ENCODE measurements at regions not wholly inside any gene's neighbourhood (a gene's known extent, or its start where the extent isn't known, plus 50 kb on each side); places are given as distances from the start of the nearest gene placed in this dataset.
"Not testable (repeated sequence)": the region's sequence is repeated elsewhere in the genome, so short reads cannot be mapped to it uniquely, and the experiment has no call there.

DNA sequence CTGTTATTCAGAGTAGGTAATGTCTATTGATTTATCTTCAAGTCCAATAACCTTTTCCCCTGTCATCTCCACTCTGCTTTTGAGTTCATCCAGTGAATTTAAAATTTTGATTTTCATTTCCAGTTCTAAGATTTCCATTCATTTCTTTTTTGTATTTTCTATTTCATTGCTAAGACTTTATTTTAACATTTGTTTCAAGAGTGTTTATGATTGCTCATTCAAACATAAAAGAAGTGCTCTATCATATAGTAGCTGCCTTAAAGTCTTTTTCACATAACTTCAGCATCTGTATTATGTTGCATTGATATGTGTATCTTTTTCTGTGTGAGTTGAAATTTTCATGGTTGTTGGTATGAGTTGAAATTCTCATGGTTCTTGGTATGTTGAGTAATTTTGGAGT lies 341.6 kb downstream of the SOX4 start:
- DNase-seq (ENCODE audit: low read depth): no peak
- TF ChIP-seq, protein P1, sequence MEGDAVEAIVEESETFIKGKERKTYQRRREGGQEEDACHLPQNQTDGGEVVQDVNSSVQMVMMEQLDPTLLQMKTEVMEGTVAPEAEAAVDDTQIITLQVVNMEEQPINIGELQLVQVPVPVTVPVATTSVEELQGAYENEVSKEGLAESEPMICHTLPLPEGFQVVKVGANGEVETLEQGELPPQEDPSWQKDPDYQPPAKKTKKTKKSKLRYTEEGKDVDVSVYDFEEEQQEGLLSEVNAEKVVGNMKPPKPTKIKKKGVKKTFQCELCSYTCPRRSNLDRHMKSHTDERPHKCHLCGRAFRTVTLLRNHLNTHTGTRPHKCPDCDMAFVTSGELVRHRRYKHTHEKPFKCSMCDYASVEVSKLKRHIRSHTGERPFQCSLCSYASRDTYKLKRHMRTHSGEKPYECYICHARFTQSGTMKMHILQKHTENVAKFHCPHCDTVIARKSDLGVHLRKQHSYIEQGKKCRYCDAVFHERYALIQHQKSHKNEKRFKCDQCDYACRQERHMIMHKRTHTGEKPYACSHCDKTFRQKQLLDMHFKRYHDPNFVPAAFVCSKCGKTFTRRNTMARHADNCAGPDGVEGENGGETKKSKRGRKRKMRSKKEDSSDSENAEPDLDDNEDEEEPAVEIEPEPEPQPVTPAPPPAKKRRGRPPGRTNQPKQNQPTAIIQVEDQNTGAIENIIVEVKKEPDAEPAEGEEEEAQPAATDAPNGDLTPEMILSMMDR (IDR thresholded peaks at IDR 0.05; ENCODE audit: insufficient read depth, low read depth, low read length): no peak
- no peak for TF ChIP-seq EZH2 (IDR thresholded peaks at IDR 0.05; ENCODE audit: insufficient read depth, low read length)
- Mint-ChIP-seq H3K27me3 (ENCODE audit: low read depth, unreplicated experiment) (no peaks in the 10 kb centered on the region), H3K9me3 (ENCODE audit: unreplicated experiment) (peaks cover 5% of the 10 kb centered on the region), H3K4me1 (ENCODE audit: low read depth, unreplicated experiment) (peaks cover 21% of the 10 kb centered on the region), H3K4me3 (ENCODE audit: unreplicated experiment) (no peak overlapping the region), H3K27ac (ENCODE audit: unreplicated experiment) (no peak overlapping the region), H3K36me3 (ENCODE audit: low read depth, unreplicated experiment) (peaks cover 7% of the 10 kb centered on the region)
- Histone ChIP-seq H3K4me3 (ENCODE audit: insufficient read depth, low read depth, low read length) (no peak overlapping the region), H3K9ac (ENCODE audit: low read length) (no peak overlapping the region), H3K9me3 (ENCODE audit: insufficient read depth, low read depth, low read length) (no peaks in the 10 kb centered on the region), H3K36me3 (ENCODE audit: insufficient read depth, low read length) (no peaks in the 10 kb centered on the region), H3K27ac (ENCODE audit: low read depth, low read length) (no peak overlapping the region), H3K4me2 (ENCODE audit: low read length) (no peak overlapping the region), H3K4me1 (ENCODE audit: insufficient read depth, low read length) (no peaks in the 10 kb centered on the region), H3K79me2 (ENCODE audit: insufficient read depth, low read length) (no peaks in the 10 kb centered on the region), H4K20me1 (ENCODE audit: insufficient read depth, low read length) (no peaks in the 10 kb centered on the region), H3K27me3 (ENCODE audit: insufficient read depth, low read length) (no peaks in the 10 kb centered on the region), H2AFZ (ENCODE audit: low read depth, low read length) (no peak overlapping the region)
- peak; percentile 64 for FAIRE-seq

DNA sequence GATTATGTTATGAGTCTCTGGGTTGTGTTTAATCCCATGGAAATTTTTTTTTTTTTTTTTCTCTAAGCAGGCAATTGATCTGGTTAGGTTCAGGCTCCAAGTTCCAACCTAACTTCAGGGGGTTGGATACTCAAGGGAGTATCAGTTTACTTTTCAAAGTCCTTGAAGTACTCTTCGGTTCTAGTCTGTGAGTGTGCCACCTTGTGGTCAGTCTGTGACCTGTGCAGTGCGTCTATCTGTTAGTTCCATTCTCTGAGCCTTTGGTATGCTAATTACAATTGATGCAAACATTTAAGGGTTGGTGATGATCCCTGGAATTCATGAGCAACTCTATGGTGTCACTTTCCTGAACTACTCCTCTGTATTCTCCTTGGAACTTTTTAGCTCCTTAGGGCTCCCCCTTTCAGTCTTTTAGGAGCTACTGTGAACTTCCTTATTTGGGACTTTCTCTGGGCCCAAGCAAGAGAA lies 342.0 kb downstream of the SOX4 start:
- Mint-ChIP-seq H3K4me3 (ENCODE audit: unreplicated experiment) (no peak overlapping the region), H3K4me1 (ENCODE audit: low read depth, unreplicated experiment) (peaks cover 21% of the 10 kb centered on the region), H3K9me3 (ENCODE audit: unreplicated experiment) (peaks cover 5% of the 10 kb centered on the region), H3K36me3 (ENCODE audit: low read depth, unreplicated experiment) (peaks cover 7% of the 10 kb centered on the region), H3K27me3 (ENCODE audit: low read depth, unreplicated experiment) (no peaks in the 10 kb centered on the region), H3K27ac (ENCODE audit: unreplicated experiment) (no peak overlapping the region)
- H4K20me1 ChIP-seq (ENCODE audit: insufficient read depth, low read length): no peaks in the 10 kb centered on the region
- H3K27me3 ChIP-seq (ENCODE audit: insufficient read depth, low read length): no peaks in the 10 kb centered on the region
- no peaks in the 10 kb centered on the region for H3K79me2 ChIP-seq (ENCODE audit: insufficient read depth, low read length)
- no peaks in the 10 kb centered on the region for H3K4me1 ChIP-seq (ENCODE audit: insufficient read depth, low read length)
- no peaks in the 10 kb centered on the region for H3K9me3 ChIP-seq (ENCODE audit: insufficient read depth, low read depth, low read length)
- H3K4me2 ChIP-seq (ENCODE audit: low read length): no peak overlapping the region
- H3K9ac ChIP-seq (ENCODE audit: low read length): no peak overlapping the region
- H3K4me3 ChIP-seq (ENCODE audit: insufficient read depth, low read depth, low read length): no peak overlapping the region
- DNase-seq (ENCODE audit: low read depth) (peak; percentile 57), FAIRE-seq (no peak)
- no peak overlapping the region for H3K27ac ChIP-seq (ENCODE audit: low read depth, low read length)
- no peak for TF ChIP-seq EZH2 (IDR thresholded peaks at IDR 0.05; ENCODE audit: insufficient read depth, low read length)
- TF ChIP-seq, protein P1 (IDR thresholded peaks at IDR 0.05; ENCODE audit: insufficient read depth, low read depth, low read length): peak; percentile 57
- no peaks in the 10 kb centered on the region for H3K36me3 ChIP-seq (ENCODE audit: insufficient read depth, low read length)
- no peak overlapping the region for H2AFZ ChIP-seq (ENCODE audit: low read depth, low read length)

DNA sequence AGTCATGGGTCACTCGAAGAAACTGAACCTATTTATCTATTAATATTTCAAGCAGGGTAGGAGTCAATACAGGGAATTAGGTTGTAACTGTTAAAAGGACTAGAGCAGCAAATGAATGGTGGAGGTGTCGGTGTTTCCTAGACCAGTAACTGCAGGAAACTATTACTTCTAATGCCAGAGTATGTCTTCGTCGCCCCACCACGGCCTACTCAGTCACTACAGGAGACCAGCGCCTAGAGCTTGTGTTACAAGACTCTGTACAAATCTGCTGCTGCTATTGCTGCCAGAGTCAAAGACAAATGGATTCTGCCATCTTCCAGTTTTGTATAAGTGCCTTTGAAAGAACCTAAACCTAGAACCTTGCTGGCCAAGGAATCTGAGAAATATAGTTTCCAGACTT lies 343.9 kb downstream of the SOX4 start:
- Histone ChIP-seq H3K36me3 (ENCODE audit: insufficient read depth, low read length) (no peaks in the 10 kb centered on the region), H3K9me3 (ENCODE audit: insufficient read depth, low read depth, low read length) (no peaks in the 10 kb centered on the region), H3K9ac (ENCODE audit: low read length) (no peak overlapping the region), H2AFZ (ENCODE audit: low read depth, low read length) (no peak overlapping the region), H3K27me3 (ENCODE audit: insufficient read depth, low read length) (no peaks in the 10 kb centered on the region), H4K20me1 (ENCODE audit: insufficient read depth, low read length) (no peaks in the 10 kb centered on the region), H3K79me2 (ENCODE audit: insufficient read depth, low read length) (no peaks in the 10 kb centered on the region), H3K4me2 (ENCODE audit: low read length) (no peak overlapping the region), H3K4me3 (ENCODE audit: insufficient read depth, low read depth, low read length) (no peak overlapping the region), H3K4me1 (ENCODE audit: insufficient read depth, low read length) (peaks cover 4% of the 10 kb centered on the region), H3K27ac (ENCODE audit: low read depth, low read length) (no peak overlapping the region)
- Mint-ChIP-seq H3K27ac (ENCODE audit: unreplicated experiment) (no peak overlapping the region), H3K4me1 (ENCODE audit: low read depth, unreplicated experiment) (peaks cover 18% of the 10 kb centered on the region), H3K4me3 (ENCODE audit: unreplicated experiment) (no peak overlapping the region), H3K9me3 (ENCODE audit: unreplicated experiment) (peaks cover 5% of the 10 kb centered on the region), H3K36me3 (ENCODE audit: low read depth, unreplicated experiment) (peaks cover 2% of the 10 kb centered on the region), H3K27me3 (ENCODE audit: low read depth, unreplicated experiment) (no peaks in the 10 kb centered on the region)
- FAIRE-seq (no peak), DNase-seq (ENCODE audit: low read depth) (no peak)
- TF ChIP-seq EZH2 (IDR thresholded peaks at IDR 0.05; ENCODE audit: insufficient read depth, low read length): no peak
- TF ChIP-seq, protein P1 (IDR thresholded peaks at IDR 0.05; ENCODE audit: insufficient read depth, low read depth, low read length): no peak

DNA sequence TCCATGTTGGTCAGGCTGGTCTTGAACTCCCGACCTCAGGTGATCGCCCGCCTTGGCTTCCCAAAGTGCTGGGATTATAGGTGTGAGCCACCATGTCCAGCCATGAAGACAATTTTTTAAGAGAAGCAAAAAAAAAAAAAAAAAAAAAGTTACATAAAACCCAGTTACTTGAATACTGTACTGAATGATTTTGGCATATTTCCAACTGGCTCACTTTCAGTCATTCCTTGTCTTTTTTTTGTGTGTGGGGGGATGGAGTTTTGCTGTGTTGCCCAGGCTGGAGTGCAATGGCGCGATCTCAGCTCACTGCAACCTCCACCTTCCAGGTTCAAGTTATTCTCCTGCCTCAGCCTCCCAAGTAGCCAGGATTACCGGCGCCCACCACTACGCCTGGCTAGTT lies 345.5 kb downstream of the SOX4 start:
- FAIRE-seq; DNase-seq (ENCODE audit: low read depth); H3K9me3 Mint-ChIP-seq (ENCODE audit: unreplicated experiment); H3K4me3 Mint-ChIP-seq (ENCODE audit: unreplicated experiment); H3K36me3 Mint-ChIP-seq (ENCODE audit: low read depth, unreplicated experiment); H3K27me3 ChIP-seq (ENCODE audit: insufficient read depth, low read length); H3K4me3 ChIP-seq (ENCODE audit: insufficient read depth, low read depth, low read length); H3K27ac ChIP-seq (ENCODE audit: low read depth, low read length); H2AFZ ChIP-seq (ENCODE audit: low read depth, low read length); H3K79me2 ChIP-seq (ENCODE audit: insufficient read depth, low read length); H3K36me3 ChIP-seq (ENCODE audit: insufficient read depth, low read length); H3K4me1 ChIP-seq (ENCODE audit: insufficient read depth, low read length); H3K27me3 Mint-ChIP-seq (ENCODE audit: low read depth, unreplicated experiment); H3K9ac ChIP-seq (ENCODE audit: low read length); H3K4me2 ChIP-seq (ENCODE audit: low read length); H3K9me3 ChIP-seq (ENCODE audit: insufficient read depth, low read depth, low read length); H4K20me1 ChIP-seq (ENCODE audit: insufficient read depth, low read length): not testable (repeated sequence)
- Mint-ChIP-seq H3K27ac (ENCODE audit: unreplicated experiment) (peak overlapping the region; percentile 78), H3K4me1 (ENCODE audit: low read depth, unreplicated experiment) (peaks cover 29% of the 10 kb centered on the region)
